SK-MEL-5 (cell line): ENCODE measurements at regions not wholly inside any gene's neighbourhood (a gene's known extent, or its start where the extent isn't known, plus 50 kb on each side); places are given as distances from the start of the nearest gene placed in this dataset.
A peak's percentile ranks its signal among the peaks of the same experiment; 100 is the strongest.
"Not testable (repeated sequence)": the region's sequence is repeated elsewhere in the genome, so short reads cannot be mapped to it uniquely, and the experiment has no call there.

Source experiments
- DNase-seq: peaks from one replicate; pipeline ENCODE4 v3.0.0-alpha.2; 2016; ENCODE audit warnings: low read depth, low spot score
- in situ Hi-C: cut with HindIII; loops from 2 replicates; pipeline ENCODE4 v1.10.0; 2016; ENCODE audit warnings: low sequenced_read_pairs, high pct_unique_total_duplicates, low pct_unique_long_range_greater_than_20kb

DNA sequence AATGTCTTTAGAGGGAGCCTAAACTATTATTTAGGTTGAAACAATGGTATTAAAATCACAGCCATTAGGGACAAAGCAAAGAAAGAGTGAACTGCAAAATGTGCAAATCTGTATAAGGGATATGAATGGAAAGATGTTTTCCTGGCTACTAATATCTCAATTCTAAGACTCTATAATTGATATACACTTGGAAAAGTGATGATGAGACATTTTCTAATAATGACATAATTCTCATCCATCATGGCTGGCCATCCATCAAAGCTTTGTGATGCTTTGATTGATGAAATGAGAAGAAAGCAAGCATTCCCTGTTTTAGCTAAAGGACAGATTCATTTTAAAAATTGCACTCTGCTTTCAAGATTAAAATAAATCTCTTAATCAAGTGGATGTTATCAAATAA, 965.5 kb upstream of the IGFBP7 start:
- DNase-seq, result no peak
- in situ Hi-C loops, result no loop called here

DNA sequence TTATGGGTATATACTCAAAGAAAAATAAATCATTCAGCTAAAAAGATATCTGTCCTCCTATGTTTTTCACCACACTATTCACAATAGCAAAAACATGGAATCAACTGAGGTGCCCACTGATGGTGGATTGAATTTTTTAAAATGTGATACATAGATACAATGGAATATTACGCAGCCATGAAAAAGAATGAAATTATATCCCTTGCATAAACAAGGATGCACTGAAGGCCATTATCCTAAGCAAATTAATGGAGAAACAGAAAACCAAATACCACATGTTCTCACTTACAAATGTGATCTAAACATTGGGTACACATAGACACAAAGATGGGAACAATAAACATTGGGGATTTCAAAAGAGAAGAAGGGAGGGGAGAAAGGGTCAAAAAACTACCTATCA, 964.2 kb upstream of the IGFBP7 start:
- in situ Hi-C loops, result no loop called here
- no peak for DNase-seq

DNA sequence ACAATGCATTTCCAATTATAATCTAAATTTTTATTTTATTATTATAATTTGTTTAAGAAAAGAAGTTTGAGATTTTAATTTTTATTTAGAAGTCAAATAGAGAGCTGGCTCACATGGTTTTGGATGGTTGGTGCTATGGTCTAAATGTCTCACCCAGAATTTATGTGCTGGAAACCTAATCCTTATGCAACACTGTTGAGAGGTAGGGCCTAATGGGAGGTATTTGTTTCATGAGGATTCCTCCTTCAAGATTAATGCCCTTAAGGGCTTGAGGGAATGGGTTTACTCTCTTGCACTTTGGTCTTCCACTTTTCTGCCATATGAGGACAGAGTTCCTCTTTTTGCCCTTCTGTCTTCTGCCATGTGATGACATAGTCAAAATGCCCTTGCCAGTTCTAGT, 960.5 kb upstream of the IGFBP7 start:
- in situ Hi-C loops, result no loop called here
- DNase-seq, result no peak

DNA sequence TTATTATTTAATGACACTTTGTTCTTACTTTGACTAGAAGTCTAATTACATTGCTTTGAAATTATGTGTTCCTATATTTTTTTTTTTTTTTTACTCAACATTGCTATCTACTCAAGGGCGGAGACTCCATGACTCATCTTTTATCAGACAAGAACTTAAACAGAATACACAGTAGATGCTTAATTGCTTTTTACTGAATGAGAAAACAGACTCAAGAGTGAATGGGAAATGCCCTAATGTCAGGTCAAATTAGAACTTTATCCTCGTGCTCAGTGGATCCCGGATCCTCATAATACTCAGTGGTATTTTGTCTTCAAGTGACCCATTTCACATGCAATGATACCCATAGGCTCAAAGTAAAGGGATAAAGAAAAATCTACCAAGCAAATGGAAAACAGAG, 954.5 kb upstream of the IGFBP7 start:
- in situ Hi-C loops, result no loop called here
- DNase-seq, result no peak

DNA sequence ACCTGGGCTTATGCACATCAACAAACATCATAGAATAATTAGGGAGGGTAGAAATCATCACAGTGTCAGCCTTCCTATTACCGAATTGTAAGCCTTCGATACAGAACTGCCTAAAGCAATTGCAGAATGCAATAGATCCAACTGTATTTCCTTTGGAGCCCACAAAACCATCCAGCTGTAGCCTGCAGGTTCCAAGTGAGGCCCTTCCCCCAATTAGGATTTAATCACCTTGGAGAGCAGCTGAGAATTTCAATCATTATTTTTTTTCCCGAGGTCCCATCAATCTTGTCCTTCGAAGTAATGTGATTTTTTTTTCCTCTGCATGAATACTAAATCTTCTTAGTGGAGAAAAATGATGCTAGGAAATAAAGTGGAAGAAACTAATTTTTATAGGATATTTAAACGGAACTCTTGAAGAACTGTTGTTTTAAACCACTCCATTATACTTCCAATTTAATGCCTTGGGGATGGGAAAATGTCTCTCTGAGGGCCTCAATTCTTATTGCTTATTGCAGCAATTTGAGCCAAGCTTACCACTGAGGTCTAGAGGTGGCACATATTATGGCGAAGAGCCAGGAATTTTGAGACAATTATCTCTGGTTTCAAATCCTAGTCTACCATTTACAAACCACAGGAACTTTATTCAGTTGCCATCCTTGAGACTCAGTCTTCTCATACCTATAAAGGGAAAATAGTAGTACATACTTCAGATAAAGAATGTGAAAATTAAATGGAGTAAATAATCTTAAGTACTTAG, 953.4 kb upstream of the IGFBP7 start:
- no peak for DNase-seq
- in situ Hi-C loops, result no loop called here

DNA sequence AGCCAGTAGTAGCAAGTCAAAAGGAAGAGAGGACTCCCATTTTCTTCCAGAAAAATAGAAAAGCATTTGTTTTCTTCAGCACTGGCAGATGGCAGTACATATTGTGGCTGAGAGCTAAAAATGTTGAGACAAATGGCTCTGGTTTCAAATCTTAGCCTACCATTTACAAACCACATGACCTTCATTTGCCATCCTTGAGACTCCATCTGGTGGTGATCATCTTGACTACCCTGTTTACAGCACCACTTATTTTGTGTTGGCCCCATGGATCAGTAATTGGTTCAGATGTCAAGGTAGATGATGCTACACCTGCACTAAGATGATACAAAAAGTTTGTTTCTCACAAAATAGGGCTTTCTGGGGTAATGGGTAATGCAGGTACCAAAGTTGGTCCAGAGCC, 951.8 kb upstream of the IGFBP7 start:
- in situ Hi-C loops, result no loop called here
- peak; percentile 6 for DNase-seq

DNA sequence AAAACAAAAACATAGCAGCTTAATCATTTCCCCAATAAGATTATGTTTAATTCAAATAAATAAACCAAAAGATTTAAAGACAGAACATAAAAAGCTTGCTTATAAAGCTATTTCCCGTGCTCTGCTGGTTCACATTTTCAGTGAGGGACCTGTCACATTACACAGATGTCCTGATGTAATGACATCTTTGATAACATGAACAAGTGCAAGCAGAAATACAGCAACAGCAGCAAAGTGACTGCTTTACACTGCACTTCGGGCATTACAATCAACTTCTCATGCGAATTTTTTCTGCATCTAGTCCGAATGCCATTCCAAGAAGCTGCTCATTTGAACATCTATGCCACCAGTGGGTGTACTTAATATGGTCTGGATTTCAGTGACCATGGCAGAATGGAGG, 940.3 kb upstream of the IGFBP7 start:
- in situ Hi-C loops, result no loop called here
- no peak for DNase-seq

DNA sequence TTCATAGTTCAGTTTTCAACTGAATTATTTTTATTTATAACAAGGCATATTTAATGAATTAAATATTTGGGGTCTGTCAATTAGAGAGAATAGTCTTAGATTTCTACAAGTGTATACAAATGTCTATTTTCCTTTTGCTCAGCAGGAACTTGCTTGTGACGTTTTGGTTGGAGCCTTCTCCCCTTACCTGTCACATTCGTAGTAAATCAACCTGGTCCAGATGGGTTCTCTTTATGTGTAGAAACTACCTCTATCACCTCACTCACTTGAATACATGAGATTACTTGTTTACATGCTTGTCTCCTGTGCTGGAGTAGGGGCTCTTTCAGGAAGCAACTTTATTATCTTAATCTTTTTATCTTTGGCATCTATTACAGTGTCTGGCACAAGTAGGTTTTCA, 938.3 kb upstream of the IGFBP7 start:
- no peak for DNase-seq
- in situ Hi-C loops, result no loop called here

DNA sequence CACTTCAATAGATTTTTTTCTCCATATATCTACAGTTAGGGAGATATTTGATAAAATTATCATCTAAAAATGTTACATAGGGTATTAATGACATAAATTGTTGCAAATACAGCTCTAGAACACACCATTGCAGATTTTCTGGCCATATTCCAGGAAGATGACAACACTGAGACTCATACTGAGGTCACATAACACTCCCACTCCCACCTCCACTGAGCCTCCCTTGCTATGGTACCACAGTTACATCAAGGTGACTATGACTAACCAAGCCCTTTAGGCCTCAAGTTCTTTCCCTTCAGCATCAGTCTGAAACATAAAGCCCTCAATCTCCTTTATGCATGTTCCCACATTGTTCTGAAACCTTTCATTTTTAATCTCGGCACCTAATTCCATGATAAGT, 932.0 kb upstream of the IGFBP7 start:
- no peak for DNase-seq
- in situ Hi-C loops, result no loop called here

DNA sequence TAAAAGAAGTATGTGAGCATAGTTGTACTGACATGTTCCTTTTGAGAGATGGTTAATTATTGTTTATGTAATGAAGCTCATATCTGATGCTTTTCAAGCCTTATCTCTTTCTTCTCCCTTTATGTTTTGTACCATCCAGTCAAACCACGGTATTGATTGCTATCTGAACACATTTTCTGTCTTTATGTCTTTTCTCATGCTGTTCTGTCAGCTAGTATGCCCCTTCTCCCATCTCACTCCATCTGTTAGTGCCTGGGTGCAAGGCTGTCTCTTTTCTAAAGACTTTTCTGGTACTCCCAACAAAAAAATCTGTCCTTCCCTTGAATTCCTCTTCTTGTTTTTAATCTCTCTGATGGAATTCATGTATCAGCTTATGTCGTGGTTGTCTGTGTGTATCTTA, 883.8 kb upstream of the IGFBP7 start:
- in situ Hi-C loops, result no loop called here
- no peak for DNase-seq

DNA sequence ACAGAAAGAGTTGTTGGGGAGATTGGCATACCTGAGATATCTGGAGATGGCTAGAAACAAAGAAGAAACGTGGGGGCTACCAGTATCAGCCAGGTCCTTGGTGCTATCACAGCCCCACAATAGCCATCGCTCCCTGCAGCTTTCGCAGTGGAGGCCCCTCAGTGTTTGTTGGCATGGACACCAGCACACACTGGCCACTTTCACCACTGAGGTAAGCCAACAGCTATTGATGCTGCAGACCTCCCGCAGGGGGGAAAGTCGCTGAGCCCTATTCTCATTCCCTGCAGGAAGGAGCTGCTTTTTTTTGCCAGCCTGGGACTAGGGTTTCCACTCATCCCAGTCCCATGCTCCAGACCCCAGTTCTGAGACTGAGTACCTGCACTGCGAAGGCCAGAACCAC, 879.2 kb upstream of the IGFBP7 start:
- in situ Hi-C loops, result no loop called here
- no peak for DNase-seq

DNA sequence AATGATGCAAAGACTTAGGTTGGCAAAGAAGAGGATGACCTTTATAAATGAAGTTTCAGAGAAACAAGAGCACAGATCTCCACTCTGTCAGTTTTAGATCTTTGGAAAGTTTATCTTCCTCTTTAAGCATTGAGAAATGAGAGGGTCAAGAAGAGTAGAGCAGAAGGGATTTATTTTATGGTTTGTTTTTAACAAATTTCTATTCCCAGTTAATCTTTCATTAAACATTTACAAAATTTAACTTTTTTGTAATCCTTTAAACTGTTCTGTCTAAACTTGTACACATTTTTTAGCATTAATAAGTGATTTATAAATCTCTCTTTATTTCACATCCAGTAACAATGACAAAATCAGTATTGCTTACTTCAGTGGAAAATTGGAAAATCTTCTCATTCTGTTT, 875.0 kb upstream of the IGFBP7 start:
- in situ Hi-C loops, result no loop called here

DNA sequence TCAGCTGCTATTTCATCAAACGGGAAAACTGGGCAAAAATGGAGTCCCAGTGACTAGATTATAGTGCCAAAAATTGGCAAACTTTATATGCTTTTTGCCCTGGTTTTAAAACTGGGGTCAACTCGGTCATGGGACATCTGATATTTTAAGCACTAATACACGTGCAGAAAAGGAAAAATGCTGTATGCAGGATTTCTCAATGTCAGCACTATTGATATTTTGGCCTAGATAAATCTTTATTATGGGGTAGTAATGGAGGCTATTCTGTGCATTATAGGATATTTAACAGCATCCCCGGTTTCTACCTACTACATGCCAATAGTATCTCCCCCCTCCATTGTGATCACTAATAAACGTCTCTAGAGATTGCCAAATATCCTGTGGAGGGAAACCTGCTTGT, 870.9 kb upstream of the IGFBP7 start:
- in situ Hi-C loops, result no loop called here
- no peak for DNase-seq

More for the DNA sequence above, 875.0 kb upstream of the IGFBP7 start:
- DNase-seq, result no peak

DNA sequence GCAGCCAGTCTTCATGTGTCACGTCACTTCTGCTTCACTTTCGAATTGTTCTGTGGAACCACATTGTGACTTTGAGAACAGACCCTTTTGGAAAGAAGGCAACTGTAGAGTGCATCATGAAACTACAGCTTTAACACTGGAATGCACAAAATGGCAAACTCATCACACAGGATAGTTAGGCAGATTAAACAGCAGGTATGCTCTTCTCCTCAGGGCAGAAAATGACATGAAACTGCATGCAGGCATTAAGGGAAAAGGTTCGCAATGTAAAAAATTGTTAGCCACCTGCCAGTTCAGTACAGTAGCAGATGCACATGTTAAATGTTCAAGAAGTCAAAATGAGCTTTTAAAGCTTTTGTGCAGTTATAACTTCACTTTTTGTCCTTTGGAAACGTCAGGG, 864.6 kb upstream of the IGFBP7 start:
- in situ Hi-C loops, result no loop called here
- DNase-seq, result no peak

DNA sequence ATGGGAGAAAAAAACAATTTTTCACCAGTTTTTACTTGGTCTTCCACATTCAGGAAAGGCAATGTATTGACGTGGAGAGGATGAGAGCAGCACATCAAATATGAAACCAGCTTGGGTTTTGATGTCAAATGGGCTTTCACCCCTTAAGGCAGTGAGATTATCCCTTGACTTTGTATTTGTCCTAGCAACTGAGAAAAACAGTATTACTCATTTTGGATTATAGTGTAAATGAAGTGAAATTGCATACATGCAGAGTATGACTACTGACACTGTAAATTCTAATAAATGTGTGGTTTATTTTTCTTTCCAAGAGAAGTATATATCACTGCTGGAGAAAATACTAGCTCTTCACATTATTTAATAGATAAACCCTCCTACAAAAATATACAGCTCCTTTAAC, 863.6 kb upstream of the IGFBP7 start:
- no peak for DNase-seq
- in situ Hi-C loops, result no loop called here

DNA sequence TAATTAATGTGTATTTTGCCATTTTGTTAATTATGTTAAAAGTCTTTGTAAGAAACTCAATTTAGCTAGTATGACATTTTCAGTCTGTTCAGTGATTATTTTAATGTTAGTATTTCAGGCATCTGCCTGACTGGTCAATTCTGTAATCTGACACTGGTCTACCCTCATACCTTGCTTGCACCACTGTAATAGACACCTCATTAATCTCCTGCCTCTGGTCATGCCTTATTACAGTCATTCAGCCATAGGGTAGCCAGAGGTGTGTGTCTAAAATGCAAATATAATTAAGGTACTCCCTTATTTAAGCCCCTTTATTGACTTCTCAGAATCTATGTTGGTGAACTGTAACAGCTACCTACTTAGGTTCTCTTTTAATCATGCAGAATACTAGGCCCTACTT, 861.1 kb upstream of the IGFBP7 start:
- DNase-seq, result no peak
- in situ Hi-C loops, result no loop called here

DNA sequence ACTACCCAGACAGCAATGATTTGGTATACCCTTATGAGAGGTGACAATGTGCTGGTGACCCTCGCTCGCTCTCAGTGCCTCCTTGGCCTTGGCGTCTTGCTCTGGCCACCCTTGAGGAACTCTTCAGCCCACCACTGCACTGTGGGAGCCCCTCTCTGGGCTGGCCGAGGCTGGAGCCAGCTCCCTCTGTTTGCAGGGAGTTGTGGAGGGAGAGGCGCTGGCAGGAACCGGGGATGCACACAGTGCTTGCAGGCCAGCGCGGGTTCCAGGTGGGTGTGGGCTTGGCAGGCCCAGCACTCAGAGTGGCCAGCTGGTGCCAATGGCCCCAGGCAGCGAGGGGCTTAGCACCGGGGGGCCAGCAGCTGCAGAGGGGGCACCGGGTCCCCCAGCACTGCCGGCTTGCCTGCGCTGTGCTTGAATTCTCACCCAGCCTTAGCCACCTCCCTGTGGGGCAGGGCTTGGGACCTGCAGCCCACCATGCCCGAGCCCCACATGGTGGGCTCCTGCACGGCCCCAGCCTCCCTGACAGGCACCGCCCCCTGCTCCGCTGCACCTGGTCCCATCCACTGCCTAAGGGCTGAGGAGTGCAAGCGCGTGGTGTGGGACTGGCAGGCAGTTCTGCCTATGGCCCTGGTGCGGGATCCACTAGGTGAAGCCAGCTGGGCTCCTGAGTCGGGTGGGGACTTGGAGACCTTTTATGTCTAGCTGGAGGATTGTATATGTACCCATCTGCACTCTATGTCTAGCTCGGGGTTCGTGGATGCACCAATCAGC, 857.0 kb upstream of the IGFBP7 start:
- in situ Hi-C loops, result no loop called here

DNA sequence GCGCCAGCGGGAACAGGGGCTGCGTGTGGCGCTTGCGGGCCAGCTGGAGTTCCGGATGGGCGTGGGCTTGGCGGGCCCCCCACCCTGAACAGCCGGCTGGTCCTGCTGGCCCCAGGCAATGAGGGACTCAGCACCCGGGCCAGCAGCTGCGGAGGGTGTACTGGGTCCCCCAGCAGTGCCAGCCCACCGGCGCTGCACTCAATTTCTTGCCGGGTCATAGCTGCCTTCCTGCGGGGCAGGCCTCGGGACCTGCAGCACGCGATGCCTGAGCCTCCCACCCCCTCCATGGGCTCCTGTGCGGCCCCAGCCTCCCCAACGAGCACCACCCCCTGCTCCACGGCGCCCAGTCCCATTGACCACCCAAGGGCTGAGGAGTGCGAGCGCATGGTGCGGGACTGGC, 855.2 kb upstream of the IGFBP7 start:
- in situ Hi-C loops, DNase-seq: not testable (repeated sequence)

More for the DNA sequence above, 857.0 kb upstream of the IGFBP7 start:
- DNase-seq, result no peak

DNA sequence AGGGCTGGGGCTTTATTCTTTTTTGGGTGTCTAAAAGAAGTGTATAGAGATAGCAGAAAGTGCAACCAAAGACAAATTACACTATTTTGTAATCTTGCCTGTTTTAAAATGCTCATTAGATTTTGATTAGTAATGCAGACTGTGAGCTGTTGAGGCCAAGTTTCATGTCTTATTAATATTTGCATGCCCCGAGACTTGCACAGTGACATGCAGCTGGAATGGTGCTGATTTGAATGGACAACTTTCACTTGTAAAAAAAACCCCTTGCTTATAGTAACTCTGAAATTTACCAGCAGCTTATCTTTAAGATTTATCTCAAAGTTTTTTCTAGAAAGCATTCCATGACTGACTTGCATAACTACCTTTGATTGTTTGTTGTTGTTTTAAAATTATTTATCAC, 835.1 kb upstream of the IGFBP7 start:
- no peak for DNase-seq
- in situ Hi-C loops, result no loop called here
